ENCODE measurements at regions not wholly inside any gene's neighbourhood (a gene's known extent, or its start where the extent isn't known, plus 50 kb on each side); places are given as distances from the start of the nearest gene placed in this dataset.

GRCh38 chr5:19297934-19298333, 690.1 kb downstream of the CDH18 start:
- Histone ChIP-seq H3K9ac (no peak overlapping the region), H3K36me3 (ENCODE audit: insufficient read depth) (no peaks in the 10 kb centered on the region), H3K27ac (no peak overlapping the region), H3K4me2 (no peak overlapping the region), H3K27me3 (ENCODE audit: insufficient read depth, low read depth) (no peaks in the 10 kb centered on the region), H3K4me3 (IDR thresholded peaks at IDR 0.05; ENCODE audit: insufficient read depth, low read depth, low read length) (no peak overlapping the region), H2AFZ (ENCODE audit: low read depth) (no peak overlapping the region), H3K79me2 (ENCODE audit: insufficient read depth, low read depth) (no peaks in the 10 kb centered on the region), H3K4me1 (ENCODE audit: low read depth, poor library complexity, severe bottlenecking) (no peaks in the 10 kb centered on the region), H4K20me1 (ENCODE audit: insufficient read depth) (no peaks in the 10 kb centered on the region)
- no peak for TF ChIP-seq CTCF (conservative IDR thresholded peaks at IDR 0.05; ENCODE audit: low read depth, low read length)

- H3K79me2 ChIP-seq (ENCODE audit: insufficient read depth, low read depth), result no peaks in the 10 kb centered on the region
- H3K9ac ChIP-seq, result no peak overlapping the region
- H3K36me3 ChIP-seq (ENCODE audit: insufficient read depth), result no peaks in the 10 kb centered on the region
- no peak overlapping the region for H3K27ac ChIP-seq
- no peak overlapping the region for H3K4me2 ChIP-seq
- no peak overlapping the region for H2AFZ ChIP-seq (ENCODE audit: low read depth)
- H3K27me3 ChIP-seq (ENCODE audit: insufficient read depth, low read depth), result no peaks in the 10 kb centered on the region
- no peak overlapping the region for H3K4me3 ChIP-seq (IDR thresholded peaks at IDR 0.05; ENCODE audit: insufficient read depth, low read depth, low read length)
- H3K4me1 ChIP-seq (ENCODE audit: low read depth, poor library complexity, severe bottlenecking), result no peaks in the 10 kb centered on the region
- no peaks in the 10 kb centered on the region for H4K20me1 ChIP-seq (ENCODE audit: insufficient read depth)
- no peak for TF ChIP-seq CTCF (conservative IDR thresholded peaks at IDR 0.05; ENCODE audit: low read depth, low read length)
Observed at GRCh38 chr5:19301271-19301670, 686.7 kb downstream of the CDH18 start.

GRCh38 chr5:19314840-19315239, 673.2 kb downstream of the CDH18 start:
- Histone ChIP-seq H2AFZ (ENCODE audit: low read depth) (no peak overlapping the region), H3K79me2 (ENCODE audit: insufficient read depth, low read depth) (no peaks in the 10 kb centered on the region), H3K9ac (no peak overlapping the region), H3K4me3 (IDR thresholded peaks at IDR 0.05; ENCODE audit: insufficient read depth, low read depth, low read length) (no peak overlapping the region), H3K4me1 (ENCODE audit: low read depth, poor library complexity, severe bottlenecking) (no peaks in the 10 kb centered on the region), H3K4me2 (no peak overlapping the region), H4K20me1 (ENCODE audit: insufficient read depth) (no peaks in the 10 kb centered on the region), H3K27me3 (ENCODE audit: insufficient read depth, low read depth) (no peaks in the 10 kb centered on the region), H3K36me3 (ENCODE audit: insufficient read depth) (no peaks in the 10 kb centered on the region), H3K27ac (no peak overlapping the region)
- TF ChIP-seq CTCF (conservative IDR thresholded peaks at IDR 0.05; ENCODE audit: low read depth, low read length), result no peak

- Histone ChIP-seq H3K27ac (no peak overlapping the region), H3K9ac (no peak overlapping the region), H3K36me3 (ENCODE audit: insufficient read depth) (no peaks in the 10 kb centered on the region), H3K4me3 (IDR thresholded peaks at IDR 0.05; ENCODE audit: insufficient read depth, low read depth, low read length) (no peak overlapping the region), H4K20me1 (ENCODE audit: insufficient read depth) (no peaks in the 10 kb centered on the region), H2AFZ (ENCODE audit: low read depth) (no peak overlapping the region), H3K4me1 (ENCODE audit: low read depth, poor library complexity, severe bottlenecking) (no peaks in the 10 kb centered on the region), H3K4me2 (no peak overlapping the region), H3K27me3 (ENCODE audit: insufficient read depth, low read depth) (no peaks in the 10 kb centered on the region), H3K79me2 (ENCODE audit: insufficient read depth, low read depth) (no peaks in the 10 kb centered on the region)
- TF ChIP-seq CTCF (conservative IDR thresholded peaks at IDR 0.05; ENCODE audit: low read depth, low read length), result no peak
Observed at GRCh38 chr5:19319252-19319651, 668.7 kb downstream of the CDH18 start.
